ENCODE measurements at regions not wholly inside any gene's neighbourhood (a gene's known extent, or its start where the extent isn't known, plus 50 kb on each side); places are given as distances from the start of the nearest gene placed in this dataset.

DNA sequence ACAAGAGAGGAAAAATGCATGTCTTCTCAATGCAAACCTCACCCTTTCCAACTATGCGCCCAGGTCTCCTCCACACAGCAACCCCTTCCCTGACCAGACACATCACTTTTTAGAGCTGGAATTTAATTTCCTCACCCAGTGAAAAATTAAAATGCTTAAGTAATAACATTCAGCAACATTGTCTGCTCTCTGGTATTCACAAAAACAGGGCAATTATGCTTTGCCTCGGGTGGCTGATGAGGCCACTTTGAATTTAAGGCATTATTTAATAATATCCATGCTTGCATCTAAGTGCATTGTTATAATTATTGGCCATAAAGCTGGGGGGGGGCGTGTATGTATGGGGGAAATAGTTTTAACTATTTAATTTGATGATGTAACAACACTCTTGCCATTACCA is 777.8 kb upstream of the NRSN1 start:
- H3K4me1 Mint-ChIP-seq = no peaks in the 10 kb centered on the region
- no peak for DNase-seq
- H3K4me3 Mint-ChIP-seq = no peak overlapping the region
- H3K9me3 Mint-ChIP-seq = peaks cover 8% of the 10 kb centered on the region
- no peak overlapping the region for H3K27ac Mint-ChIP-seq
- H3K36me3 Mint-ChIP-seq (ENCODE audit: low read depth) = no peaks in the 10 kb centered on the region
- TF ChIP-seq, protein P1, sequence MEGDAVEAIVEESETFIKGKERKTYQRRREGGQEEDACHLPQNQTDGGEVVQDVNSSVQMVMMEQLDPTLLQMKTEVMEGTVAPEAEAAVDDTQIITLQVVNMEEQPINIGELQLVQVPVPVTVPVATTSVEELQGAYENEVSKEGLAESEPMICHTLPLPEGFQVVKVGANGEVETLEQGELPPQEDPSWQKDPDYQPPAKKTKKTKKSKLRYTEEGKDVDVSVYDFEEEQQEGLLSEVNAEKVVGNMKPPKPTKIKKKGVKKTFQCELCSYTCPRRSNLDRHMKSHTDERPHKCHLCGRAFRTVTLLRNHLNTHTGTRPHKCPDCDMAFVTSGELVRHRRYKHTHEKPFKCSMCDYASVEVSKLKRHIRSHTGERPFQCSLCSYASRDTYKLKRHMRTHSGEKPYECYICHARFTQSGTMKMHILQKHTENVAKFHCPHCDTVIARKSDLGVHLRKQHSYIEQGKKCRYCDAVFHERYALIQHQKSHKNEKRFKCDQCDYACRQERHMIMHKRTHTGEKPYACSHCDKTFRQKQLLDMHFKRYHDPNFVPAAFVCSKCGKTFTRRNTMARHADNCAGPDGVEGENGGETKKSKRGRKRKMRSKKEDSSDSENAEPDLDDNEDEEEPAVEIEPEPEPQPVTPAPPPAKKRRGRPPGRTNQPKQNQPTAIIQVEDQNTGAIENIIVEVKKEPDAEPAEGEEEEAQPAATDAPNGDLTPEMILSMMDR (IDR thresholded peaks at IDR 0.05) = no peak
- H3K27me3 Mint-ChIP-seq (ENCODE audit: low read depth, poor library complexity) = peaks cover 4% of the 10 kb centered on the region

DNA sequence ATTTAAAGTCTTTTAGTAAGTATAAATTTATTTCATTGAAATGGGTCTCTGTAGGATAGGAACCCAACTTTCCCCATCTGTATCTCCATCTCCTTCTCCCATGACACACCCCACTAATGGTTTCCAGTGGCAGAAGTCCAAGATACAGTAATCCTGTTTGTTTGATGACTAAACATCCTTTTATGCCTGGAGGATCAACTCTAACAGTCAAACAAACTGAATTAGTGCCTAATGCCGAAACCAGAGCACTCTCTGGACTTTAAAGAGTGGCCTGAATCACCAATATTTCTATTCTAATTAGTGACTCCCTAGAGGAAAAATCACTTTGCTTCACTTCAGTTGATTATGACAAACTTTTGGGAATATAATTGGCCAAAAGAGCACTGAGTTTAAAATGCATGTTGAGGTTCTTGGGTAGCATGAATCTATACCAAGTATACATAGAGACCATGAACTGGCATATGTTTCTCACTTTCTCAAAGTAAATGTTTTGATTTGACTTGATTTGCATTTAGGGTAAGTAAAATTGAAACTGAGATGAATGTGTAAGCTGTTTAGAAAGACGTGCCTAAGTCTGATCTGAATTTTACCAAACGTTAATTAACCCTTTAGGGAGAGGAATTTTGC is 776.4 kb upstream of the NRSN1 start:
- Mint-ChIP-seq H3K27ac (no peak overlapping the region), H3K9me3 (peaks cover 8% of the 10 kb centered on the region)

DNA sequence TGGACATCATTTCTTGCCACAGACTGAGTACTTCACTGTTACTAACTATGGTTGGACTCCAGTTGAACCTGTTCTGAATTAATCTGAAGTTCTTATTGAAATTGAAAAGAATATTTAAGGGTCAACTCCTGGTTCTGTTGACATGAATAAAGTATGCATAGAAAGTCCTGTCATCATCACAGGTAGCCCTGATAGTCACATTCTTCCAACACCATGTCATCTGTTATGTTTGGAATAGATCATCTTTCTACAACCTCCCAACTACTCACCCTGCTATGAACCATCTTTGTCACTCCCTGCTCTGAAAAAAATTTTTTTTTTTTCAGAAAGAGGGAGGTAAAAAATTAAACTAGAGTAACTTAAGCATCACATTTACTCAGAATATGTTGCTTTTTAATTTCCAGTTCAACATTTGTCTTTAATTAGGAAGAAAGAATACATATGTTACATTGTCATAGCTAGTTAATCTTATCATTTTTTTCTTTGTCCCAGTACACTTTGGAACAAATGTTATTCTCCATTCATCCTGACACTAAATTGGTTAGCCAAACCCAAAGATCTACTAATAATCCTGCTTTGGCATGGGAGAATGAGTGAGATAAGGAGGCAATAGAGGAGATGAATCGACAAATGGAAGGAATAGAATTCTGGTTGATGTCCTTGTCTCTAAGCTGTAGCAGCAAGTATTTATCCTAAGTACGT is 775.1 kb upstream of the NRSN1 start:
- DNase-seq = no peak
- Mint-ChIP-seq H3K4me3 (no peak overlapping the region), H3K4me1 (no peaks in the 10 kb centered on the region), H3K9me3 (peaks cover 8% of the 10 kb centered on the region), H3K27ac (no peak overlapping the region), H3K36me3 (ENCODE audit: low read depth) (no peaks in the 10 kb centered on the region), H3K27me3 (ENCODE audit: low read depth, poor library complexity) (no peaks in the 10 kb centered on the region)
- TF ChIP-seq, protein P1 (IDR thresholded peaks at IDR 0.05) = no peak

More for the DNA sequence above, 776.4 kb upstream of the NRSN1 start:
- peaks cover 4% of the 10 kb centered on the region for H3K27me3 Mint-ChIP-seq (ENCODE audit: low read depth, poor library complexity)
- no peak for DNase-seq
- H3K36me3 Mint-ChIP-seq (ENCODE audit: low read depth) = no peaks in the 10 kb centered on the region
- H3K4me1 Mint-ChIP-seq = no peaks in the 10 kb centered on the region
- no peak overlapping the region for H3K4me3 Mint-ChIP-seq
- TF ChIP-seq, protein P1 (IDR thresholded peaks at IDR 0.05) = no peak

DNA sequence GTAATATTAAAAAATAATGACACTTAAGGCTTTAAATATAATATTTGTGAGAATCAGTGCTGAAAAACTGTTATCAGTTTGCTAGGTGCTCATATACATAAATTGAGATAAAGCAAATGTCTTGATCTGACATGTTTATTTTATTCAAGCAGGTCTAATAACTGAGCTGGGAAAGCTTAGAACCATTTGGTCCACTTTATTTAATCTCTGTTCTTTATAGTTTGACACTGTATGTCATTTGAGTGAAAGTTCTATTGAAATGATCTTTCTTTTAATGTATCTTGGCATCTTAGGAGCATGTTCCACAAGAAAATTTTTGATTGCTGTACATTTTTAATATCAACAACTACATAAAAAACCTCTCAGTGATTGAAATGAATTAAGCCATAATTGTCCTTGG is 772.0 kb upstream of the NRSN1 start:
- DNase-seq = no peak
- H3K27ac Mint-ChIP-seq = no peak overlapping the region
- no peaks in the 10 kb centered on the region for H3K4me1 Mint-ChIP-seq
- no peaks in the 10 kb centered on the region for H3K36me3 Mint-ChIP-seq (ENCODE audit: low read depth)
- TF ChIP-seq, protein P1 (IDR thresholded peaks at IDR 0.05) = no peak
- H3K4me3 Mint-ChIP-seq = no peak overlapping the region
- H3K27me3 Mint-ChIP-seq (ENCODE audit: low read depth, poor library complexity) = no peaks in the 10 kb centered on the region
- H3K9me3 Mint-ChIP-seq = peaks cover 14% of the 10 kb centered on the region

DNA sequence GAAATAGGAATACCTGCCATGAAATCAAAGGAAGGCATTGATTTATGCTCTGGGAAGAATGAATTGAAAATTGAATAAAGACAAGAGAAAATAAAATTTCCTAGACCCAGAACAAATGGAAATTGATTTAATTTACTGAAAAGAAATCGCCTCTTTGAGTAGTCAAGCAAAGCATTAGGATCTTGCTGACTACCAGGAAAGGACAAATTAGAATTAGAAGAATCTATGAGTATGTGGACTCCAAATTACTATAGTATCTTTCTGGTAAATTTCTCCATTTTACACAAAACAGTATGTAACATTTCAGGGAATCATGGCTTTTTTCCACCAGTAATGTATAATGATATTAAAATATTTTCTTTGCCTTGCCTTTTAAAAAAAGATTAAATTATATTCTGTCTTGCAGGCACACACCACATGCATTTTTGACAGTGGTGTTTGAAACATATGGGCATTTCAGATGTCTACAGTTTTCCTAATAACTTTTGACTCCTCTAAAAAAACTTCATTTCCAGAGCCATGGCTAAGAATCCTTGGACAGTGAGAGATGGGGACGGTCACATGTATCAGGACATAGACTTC is 768.7 kb upstream of the NRSN1 start:
- H3K9me3 Mint-ChIP-seq = peaks cover 23% of the 10 kb centered on the region
- no peak for DNase-seq
- TF ChIP-seq, protein P1 (IDR thresholded peaks at IDR 0.05) = no peak
- no peaks in the 10 kb centered on the region for H3K36me3 Mint-ChIP-seq (ENCODE audit: low read depth)
- H3K27ac Mint-ChIP-seq = no peak overlapping the region
- H3K4me1 Mint-ChIP-seq = no peaks in the 10 kb centered on the region
- H3K27me3 Mint-ChIP-seq (ENCODE audit: low read depth, poor library complexity) = peaks cover under 1% of the 10 kb centered on the region
- H3K4me3 Mint-ChIP-seq = no peak overlapping the region

Measured in nephron progenitor cell (in vitro differentiated cells).